ENCODE measurements at regions not wholly inside any gene's neighbourhood (a gene's known extent, or its start where the extent isn't known, plus 50 kb on each side); places are given as distances from the start of the nearest gene placed in this dataset.

DNA sequence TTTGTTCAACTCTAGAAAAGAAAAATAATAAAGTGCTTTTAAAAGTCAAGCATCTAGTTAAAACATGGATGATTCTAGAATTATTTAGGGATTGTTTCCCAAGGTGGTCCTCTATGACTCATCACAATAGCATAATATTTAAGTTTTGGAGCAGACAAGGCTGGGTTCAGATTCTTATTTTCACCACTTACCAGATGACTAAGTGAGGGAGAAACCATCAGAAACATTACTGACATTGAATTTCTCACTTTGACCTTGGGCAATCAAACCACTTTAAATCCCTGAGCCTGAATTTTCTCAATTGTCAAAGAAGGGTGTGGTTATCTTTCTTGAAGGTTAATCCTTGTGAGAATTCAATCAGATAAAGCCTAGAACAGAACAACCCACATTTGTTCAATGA is 102.5 kb upstream of the PTGFR start:
- TF ChIP-seq, protein P1, sequence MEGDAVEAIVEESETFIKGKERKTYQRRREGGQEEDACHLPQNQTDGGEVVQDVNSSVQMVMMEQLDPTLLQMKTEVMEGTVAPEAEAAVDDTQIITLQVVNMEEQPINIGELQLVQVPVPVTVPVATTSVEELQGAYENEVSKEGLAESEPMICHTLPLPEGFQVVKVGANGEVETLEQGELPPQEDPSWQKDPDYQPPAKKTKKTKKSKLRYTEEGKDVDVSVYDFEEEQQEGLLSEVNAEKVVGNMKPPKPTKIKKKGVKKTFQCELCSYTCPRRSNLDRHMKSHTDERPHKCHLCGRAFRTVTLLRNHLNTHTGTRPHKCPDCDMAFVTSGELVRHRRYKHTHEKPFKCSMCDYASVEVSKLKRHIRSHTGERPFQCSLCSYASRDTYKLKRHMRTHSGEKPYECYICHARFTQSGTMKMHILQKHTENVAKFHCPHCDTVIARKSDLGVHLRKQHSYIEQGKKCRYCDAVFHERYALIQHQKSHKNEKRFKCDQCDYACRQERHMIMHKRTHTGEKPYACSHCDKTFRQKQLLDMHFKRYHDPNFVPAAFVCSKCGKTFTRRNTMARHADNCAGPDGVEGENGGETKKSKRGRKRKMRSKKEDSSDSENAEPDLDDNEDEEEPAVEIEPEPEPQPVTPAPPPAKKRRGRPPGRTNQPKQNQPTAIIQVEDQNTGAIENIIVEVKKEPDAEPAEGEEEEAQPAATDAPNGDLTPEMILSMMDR (IDR thresholded peaks at IDR 0.05), result no peak
- no peak for TF ChIP-seq EZH2 (IDR thresholded peaks at IDR 0.05)
